HCT116 (cell line): ENCODE measurements at regions not wholly inside any gene's neighbourhood (a gene's known extent, or its start where the extent isn't known, plus 50 kb on each side); places are given as distances from the start of the nearest gene placed in this dataset.

ENCODE experiments used
- ATAC-seq: fragments of 200-7000 bp; cut with Tn5 transposase; 2 replicates; pipeline ENCODE4 v1.9.1; 2020; ENCODE audit warnings: mild to moderate bottlenecking, moderate library complexity
- BruUV-seq: library from RNA; stranded (reverse); fragments of 400-500 nt; replicated peaks from 2 replicates; lab custom pipeline; 2021; lab: Mats Ljungman, UMichigan
- CTCF ChIA-PET: fragments of 300-600 bp; sonication (Branson Sonifier 250); formaldehyde crosslinking; loops from one replicate; lab custom pipeline; 2021; ENCODE audit warnings: antibody characterized with exemption; lab: Charles Lee
- POLR2A ChIA-PET: fragments of 300-600, 350-600 bp; sonication (Branson Sonifier 250); formaldehyde crosslinking; loops from one replicate; lab custom pipeline; 2021; ENCODE audit warnings: antibody characterized with exemption; lab: Charles Lee
- RAD21 ChIA-PET, 2 experiments: fragments of 300-600 bp; sonication (Branson Sonifier 250); formaldehyde crosslinking; loops; one replicate each; lab custom pipeline; 2023; ENCODE audit warnings: low total read pairs in 2 of 2; ENCODE audit not compliant: uncharacterized antibody in 2 of 2, unreplicated experiment in 2 of 2, low non-redundant PET in 1 of 2; lab: Charles Lee
- DNase-seq: peaks from one replicate; pipeline ENCODE4 v3.0.0-alpha.2; 2010; ENCODE audit warnings: low read depth, low spot score
- H2AFZ ChIP-seq: fragments of 200-600 bp; shearing (Covaris generic), sonication (generic); 2 replicates; pipeline ENCODE4 v1.6.1; 2017; ENCODE audit warnings: low read depth, mixed run types, mixed read lengths, antibody characterized with exemption, low read length; ENCODE audit not compliant: poor library complexity, severe bottlenecking
- H3K27ac ChIP-seq: 2 replicates; pipeline ENCODE4 v1.5.1; 2012; ENCODE audit warnings: low read depth, low read length
- H3K27me3 ChIP-seq: fragments of 200-600 bp; sonication (generic); 2 replicates; pipeline ENCODE4 v1.6.1; 2016; ENCODE audit warnings: mixed run types, low read length, mixed read lengths; ENCODE audit not compliant: insufficient read depth
- H3K36me3 ChIP-seq, 2 experiments: fragments of 200-500 bp in 1 of 2; fragments of 200-600 bp in 1 of 2; sonication (Bioruptor generic) in 1 of 2; sonication (generic) in 1 of 2; 2 replicates each; pipeline versions ENCODE4 v1.5.1 to v1.6.1; 2014 to 2016; ENCODE audit warnings: low read length in 2 of 2, inconsistent platforms in 1 of 2, mixed read lengths in 1 of 2, mixed run types in 1 of 2; ENCODE audit not compliant: insufficient read depth in 2 of 2, control insufficient read depth in 1 of 2
- H3K4me1 ChIP-seq, 2 experiments: fragments of 200-600 bp in 1 of 2; sonication (generic) in 1 of 2; 2 replicates each; pipeline versions ENCODE4 v1.5.1 to v1.6.1; 2012 to 2017; ENCODE audit warnings: low read length in 2 of 2, inconsistent platforms in 1 of 2, mild to moderate bottlenecking in 1 of 2, mixed read lengths in 1 of 2, mixed run types in 1 of 2, moderate library complexity in 1 of 2; ENCODE audit not compliant: insufficient read depth in 2 of 2, control insufficient read depth in 1 of 2
- H3K4me2 ChIP-seq: fragments of 200-600 bp; sonication (generic); 2 replicates; pipeline ENCODE4 v1.6.1; 2017; ENCODE audit warnings: mixed run types, low read length, mixed read lengths
- H3K4me3 ChIP-seq, 2 experiments: fragments of 200-600 bp in 1 of 2; sonication (generic) in 1 of 2; replicated peaks in 1 of 2; 2 replicates each; pipeline ENCODE4 v1.5.1; 2011 to 2016; ENCODE audit warnings: low read length in 2 of 2, control low read depth in 1 of 2, low read depth in 1 of 2, mild to moderate bottlenecking in 1 of 2, mixed read lengths in 1 of 2, mixed run types in 1 of 2
- H3K79me2 ChIP-seq: fragments of 200-600 bp; sonication (generic); 2 replicates; pipeline ENCODE4 v1.6.1; 2017; ENCODE audit warnings: mild to moderate bottlenecking, mixed run types, low read length, moderate library complexity, mixed read lengths; ENCODE audit not compliant: insufficient read depth
- H3K9ac ChIP-seq: fragments of 200-600 bp; sonication (generic); 2 replicates; pipeline ENCODE4 v1.6.1; 2016; ENCODE audit warnings: low read length, mixed read lengths
- H3K9me2 ChIP-seq: fragments of 200-600 bp; sonication (generic), shearing (Covaris generic); 2 replicates; pipeline ENCODE4 v1.6.1; 2017; ENCODE audit warnings: mixed run types, mild to moderate bottlenecking, moderate library complexity; ENCODE audit not compliant: insufficient read depth
- H3K9me3 ChIP-seq, 2 experiments: fragments of 200-500 bp in 1 of 2; fragments of 200-600 bp in 1 of 2; sonication (Bioruptor generic) in 1 of 2; sonication (generic) in 1 of 2; 2 replicates each; pipeline ENCODE4 v1.6.1; 2014 to 2017; ENCODE audit warnings: low read length in 2 of 2, mixed read lengths in 2 of 2, inconsistent platforms in 1 of 2, low read depth in 1 of 2, mild to moderate bottlenecking in 1 of 2, mixed run types in 1 of 2, moderate library complexity in 1 of 2; ENCODE audit not compliant: control insufficient read depth in 1 of 2, insufficient read depth in 1 of 2
- H4K20me1 ChIP-seq: fragments of 200-600 bp; sonication (generic), shearing (Covaris generic); 2 replicates; pipeline ENCODE4 v1.6.1; 2017; ENCODE audit warnings: mixed run types, mild to moderate bottlenecking, moderate library complexity; ENCODE audit not compliant: insufficient read depth
- ATF3 ChIP-seq: IDR thresholded peaks from 2 replicates; pipeline ENCODE4 v1.6.1; 2012
- CBX3 ChIP-seq: IDR thresholded peaks from 2 replicates; pipeline ENCODE4 v1.6.1; 2012; ENCODE audit warnings: low read depth
- CEBPB ChIP-seq: IDR thresholded peaks from 2 replicates; pipeline ENCODE4 v1.6.1; 2012; ENCODE audit warnings: low read depth
- EGR1 ChIP-seq: IDR thresholded peaks from 2 replicates; pipeline ENCODE4 v1.6.1; 2012; ENCODE audit warnings: low read depth
- ELF1 ChIP-seq: IDR thresholded peaks from 2 replicates; pipeline ENCODE4 v1.6.1; 2012; ENCODE audit warnings: low read depth, borderline replicate concordance
- EZH2 ChIP-seq: fragments of 200-600 bp; sonication (generic); IDR thresholded peaks from 2 replicates; pipeline ENCODE4 v1.6.1; 2017; ENCODE audit warnings: antibody characterized with exemption, mixed run types
- EZH2phosphoT487 ChIP-seq: fragments of 200-600 bp; IDR thresholded peaks from 2 replicates; pipeline ENCODE4 v1.6.1; 2018; ENCODE audit warnings: antibody characterized with exemption, borderline replicate concordance
- FOSL1 ChIP-seq: IDR thresholded peaks from 2 replicates; pipeline ENCODE4 v1.6.1; 2012; ENCODE audit warnings: low read depth
- JUND ChIP-seq: IDR thresholded peaks from 2 replicates; pipeline ENCODE4 v1.6.1; 2012
- POLR2A ChIP-seq: IDR thresholded peaks from 2 replicates; pipeline ENCODE4 v1.7.0; 2011; ENCODE audit warnings: borderline replicate concordance; ENCODE audit not compliant: insufficient read depth, insufficient read length; ENCODE audit errors: extremely low read depth
- POLR2AphosphoS5 ChIP-seq: IDR thresholded peaks from 2 replicates; pipeline ENCODE4 v1.6.1; 2011; ENCODE audit warnings: mild to moderate bottlenecking, low read depth, low read length, moderate library complexity
- RAD21 ChIP-seq: IDR thresholded peaks from 2 replicates; pipeline ENCODE4 v1.6.1; 2012; ENCODE audit warnings: low read depth, mild to moderate bottlenecking
- SIN3A ChIP-seq: IDR thresholded peaks from 2 replicates; pipeline ENCODE4 v1.6.1; 2012; ENCODE audit warnings: low read depth
- SP1 ChIP-seq: IDR thresholded peaks from 2 replicates; pipeline ENCODE4 v1.6.1; 2012; ENCODE audit warnings: low read depth
- SRF ChIP-seq: IDR thresholded peaks from 2 replicates; pipeline ENCODE4 v1.6.1; 2012; ENCODE audit warnings: low read depth
- YY1 ChIP-seq: IDR thresholded peaks from 2 replicates; pipeline ENCODE4 v1.6.1; 2011; ENCODE audit warnings: low read length, low read depth, moderate library complexity, mild to moderate bottlenecking; ENCODE audit not compliant: insufficient replicate concordance; ENCODE audit errors: extremely low read depth
- ZBTB33 ChIP-seq: IDR thresholded peaks from 2 replicates; pipeline ENCODE4 v1.6.1; 2011; ENCODE audit warnings: mild to moderate bottlenecking, low read length, moderate library complexity; ENCODE audit not compliant: insufficient replicate concordance; ENCODE audit errors: extremely low read depth
- ZFX ChIP-seq: fragments of 450-650 bp; IDR thresholded peaks from 2 replicates; pipeline ENCODE4 v1.6.1; 2017
- ZNF274 ChIP-seq: fragments of 200-500 bp; sonication (Bioruptor generic); IDR thresholded peaks from 2 replicates; pipeline ENCODE4 v1.6.1; 2014; ENCODE audit warnings: mild to moderate bottlenecking, low read depth, low read length, inconsistent platforms
- intact Hi-C: fragments of 100-400 bp; cut with micrococcal nuclease; formaldehyde crosslinking; loops from 2 replicates; pipeline ENCODE4 v1.10.0; 2022

- no peak overlapping the region for H3K27ac ChIP-seq
- DNase-seq (no peak), ATAC-seq (no peak)
- no peaks in the 10 kb centered on the region for H3K36me3 ChIP-seq
- TF ChIP-seq EZH2 (no peak), ATF3 (no peak), SIN3A (no peak), POLR2AphosphoS5 (no peak), ZNF274 (no peak), JUND (no peak), EGR1 (no peak), YY1 (no peak), CBX3 (no peak), POLR2A (no peak), CEBPB (no peak), SRF (no peak), EZH2phosphoT487 (no peak)
- no peak overlapping the region for H2AFZ ChIP-seq
- no peak overlapping the region for H3K9ac ChIP-seq
- POLR2A ChIA-PET: no interaction called here
- no peaks in the 10 kb centered on the region for H3K27me3 ChIP-seq
- H3K4me1 ChIP-seq: no peaks in the 10 kb centered on the region
- no peak overlapping the region for H3K4me2 ChIP-seq
- no peaks in the 10 kb centered on the region for H3K9me3 ChIP-seq
- RAD21 ChIA-PET: no interaction called here
- no peaks in the 10 kb centered on the region for H3K9me2 ChIP-seq
- no peaks in the 10 kb centered on the region for H4K20me1 ChIP-seq
- CTCF ChIA-PET: no interaction called here
- BruUV-seq: no TSS peak
- intact Hi-C loops: no loop called here
- no peaks in the 10 kb centered on the region for H3K79me2 ChIP-seq
- H3K4me3 ChIP-seq: no peak overlapping the region
Measured at GRCh38 chr15:96860741-96861140, 530.2 kb downstream of the NR2F2 start.

- H4K20me1 ChIP-seq: no peaks in the 10 kb centered on the region
- H3K9me3 ChIP-seq: no peaks in the 10 kb centered on the region
- CTCF ChIA-PET: no interaction called here
- no peak overlapping the region for H3K9ac ChIP-seq
- ATAC-seq: no peak
- no peak for DNase-seq
- intact Hi-C loops: no loop called here
- H2AFZ ChIP-seq: no peak overlapping the region
- H3K27ac ChIP-seq: no peak overlapping the region
- H3K9me2 ChIP-seq: no peaks in the 10 kb centered on the region
- no TSS peak for BruUV-seq
- H3K79me2 ChIP-seq: no peaks in the 10 kb centered on the region
- no peaks in the 10 kb centered on the region for H3K4me1 ChIP-seq
- RAD21 ChIA-PET: no interaction called here
- H3K36me3 ChIP-seq: no peaks in the 10 kb centered on the region
- POLR2A ChIA-PET: no interaction called here
- H3K27me3 ChIP-seq: no peaks in the 10 kb centered on the region
- no peak for TF ChIP-seq RAD21
- no peak for TF ChIP-seq EZH2phosphoT487
- no peak for TF ChIP-seq ATF3
- TF ChIP-seq SIN3A: no peak
- TF ChIP-seq CBX3: no peak
- TF ChIP-seq EGR1: no peak
- TF ChIP-seq FOSL1: no peak
- TF ChIP-seq POLR2AphosphoS5: no peak
- TF ChIP-seq YY1: no peak
- TF ChIP-seq ZNF274: no peak
- TF ChIP-seq CEBPB: no peak
- TF ChIP-seq ELF1: no peak
- TF ChIP-seq POLR2A: no peak
- TF ChIP-seq EZH2: no peak
- TF ChIP-seq ZBTB33: no peak
- TF ChIP-seq SRF: no peak
- no peak for TF ChIP-seq SP1
- TF ChIP-seq ZFX: no peak
- H3K4me2 ChIP-seq: no peak overlapping the region
- H3K4me3 ChIP-seq: no peak overlapping the region
Measured at GRCh38 chr15:96867992-96868391, 537.5 kb downstream of the NR2F2 start.
